ENCODE measurements at regions not wholly inside any gene's neighbourhood (a gene's known extent, or its start where the extent isn't known, plus 50 kb on each side); places are given as distances from the start of the nearest gene placed in this dataset.

- no peak for TF ChIP-seq ZNF687 (IDR thresholded peaks at IDR 0.05)
Measured at GRCh38 chr2:234564699-234565098, 67.8 kb upstream of the ARL4C start (continued).

- Histone ChIP-seq H3K27me3 (replicated peaks in 1 of 2; ENCODE audit: control insufficient read depth in 2 of 2, insufficient read depth in 2 of 2, low read length in 1 of 2) (no peaks in the 10 kb centered on the region; a peak in 1 of 4 replicates), H3K79me2 (ENCODE audit: control insufficient read depth, insufficient read depth, low read length) (no peaks in the 10 kb centered on the region), H3K4me1 (ENCODE audit: control insufficient read depth, insufficient read depth, low read length) (no peaks in the 10 kb centered on the region), H3K27ac (ENCODE audit: control insufficient read depth, insufficient read depth) (no peak overlapping the region), H3K4me3 (no peak overlapping the region), H4K20me1 (ENCODE audit: control insufficient read depth, insufficient read depth) (no peaks in the 10 kb centered on the region), H3K36me3 (ENCODE audit: control insufficient read depth in 2 of 2, insufficient read depth in 2 of 2, low read length in 1 of 2) (no peaks in the 10 kb centered on the region), H3K4me2 (ENCODE audit: control insufficient read depth, insufficient read depth) (no peak overlapping the region), H3K9me3 (replicated peaks; ENCODE audit: control insufficient read depth, insufficient read depth, low read length) (no peaks in the 10 kb centered on the region), H3K9ac (ENCODE audit: control insufficient read depth, insufficient read depth, low read length) (no peak overlapping the region), H2AFZ (ENCODE audit: control insufficient read depth, low read depth, low read length) (no peak overlapping the region)
- intact Hi-C loops (cut with micrococcal nuclease; ENCODE audit: unreplicated experiment): no loop called here
- no peak for FAIRE-seq
- BruUV-seq (replicated peaks): no TSS peak
- in situ Hi-C loops (cut with MboI): loop anchor here (10.0 kb wide), 1 partner anchor 1185 kb away; no protein-coding TSS in a partner anchor
- CTCF ChIA-PET: interaction anchor here (2.7 kb wide), 1 partner anchor 14 kb away, joined by 6 read pairs; no protein-coding TSS in a partner anchor
- no peak for DNase-seq (ENCODE audit: low read depth, low spot score)
- POLR2A ChIA-PET: no interaction called here
- ATAC-seq: no peak
- SMC1A ChIA-PET (ENCODE audit: uncharacterized antibody, unreplicated experiment): no interaction called here
- 3% methylated on average over 5 of the region's 5 CpGs for WGBS (ENCODE audit: insufficient coverage, insufficient replicate concordance, low lambda C conversion rate, missing lambda C conversion rate)
- RAD21 ChIA-PET (ENCODE audit: unreplicated experiment): no interaction called here
- TF ChIP-seq NRF1 (conservative IDR thresholded peaks at IDR 0.05; ENCODE audit: low read depth, low read length): no peak
- no peak for TF ChIP-seq CREM (IDR thresholded peaks at IDR 0.05; ENCODE audit: low read depth)
- no peak for TF ChIP-seq RAD51 (IDR thresholded peaks at IDR 0.05)
Measured at GRCh38 chr2:234559609-234560008, 62.7 kb upstream of the ARL4C start.
